ENCODE measurements at regions not wholly inside any gene's neighbourhood (a gene's known extent, or its start where the extent isn't known, plus 50 kb on each side); places are given as distances from the start of the nearest gene placed in this dataset.

- TF ChIP-seq, protein P1, sequence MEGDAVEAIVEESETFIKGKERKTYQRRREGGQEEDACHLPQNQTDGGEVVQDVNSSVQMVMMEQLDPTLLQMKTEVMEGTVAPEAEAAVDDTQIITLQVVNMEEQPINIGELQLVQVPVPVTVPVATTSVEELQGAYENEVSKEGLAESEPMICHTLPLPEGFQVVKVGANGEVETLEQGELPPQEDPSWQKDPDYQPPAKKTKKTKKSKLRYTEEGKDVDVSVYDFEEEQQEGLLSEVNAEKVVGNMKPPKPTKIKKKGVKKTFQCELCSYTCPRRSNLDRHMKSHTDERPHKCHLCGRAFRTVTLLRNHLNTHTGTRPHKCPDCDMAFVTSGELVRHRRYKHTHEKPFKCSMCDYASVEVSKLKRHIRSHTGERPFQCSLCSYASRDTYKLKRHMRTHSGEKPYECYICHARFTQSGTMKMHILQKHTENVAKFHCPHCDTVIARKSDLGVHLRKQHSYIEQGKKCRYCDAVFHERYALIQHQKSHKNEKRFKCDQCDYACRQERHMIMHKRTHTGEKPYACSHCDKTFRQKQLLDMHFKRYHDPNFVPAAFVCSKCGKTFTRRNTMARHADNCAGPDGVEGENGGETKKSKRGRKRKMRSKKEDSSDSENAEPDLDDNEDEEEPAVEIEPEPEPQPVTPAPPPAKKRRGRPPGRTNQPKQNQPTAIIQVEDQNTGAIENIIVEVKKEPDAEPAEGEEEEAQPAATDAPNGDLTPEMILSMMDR (IDR thresholded peaks at IDR 0.05): no peak
- H3K4me3 ChIP-seq: no peak overlapping the region
- no peaks in the 10 kb centered on the region for H3K9me3 ChIP-seq
- ATAC-seq: no peak
- no peaks in the 10 kb centered on the region for H3K36me3 ChIP-seq
- no peaks in the 10 kb centered on the region for H3K4me1 ChIP-seq
- no peak overlapping the region for H3K27ac ChIP-seq
- peak in 1 of 4 donors; percentile 47 for DNase-seq
- intact Hi-C loops (cut with DNase I): no loop called here
- no peaks in the 10 kb centered on the region for H3K27me3 ChIP-seq
Measured at GRCh38 chr5:68648944-68649857, 433.6 kb downstream of the PIK3R1 start.

DNA sequence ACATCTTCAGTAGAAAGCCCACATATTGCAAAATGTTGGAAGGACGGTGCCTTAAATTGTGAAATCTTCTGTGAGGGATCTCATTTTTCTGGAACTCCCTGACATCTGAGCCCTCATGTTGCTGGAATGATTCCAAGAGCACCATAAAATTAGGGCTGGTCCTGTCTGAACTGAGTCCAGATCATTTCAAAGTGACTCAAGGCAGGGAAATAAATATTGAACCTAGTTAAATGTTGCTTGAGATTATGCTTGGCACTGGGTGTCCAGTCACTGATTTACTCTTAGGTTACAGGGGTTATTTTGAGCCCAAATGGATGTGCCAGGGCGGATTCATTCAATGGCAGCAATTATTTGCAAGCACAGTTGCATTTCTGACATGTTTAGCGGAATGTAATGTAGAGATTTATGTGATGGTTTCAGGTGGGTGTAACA lies 437.0 kb downstream of the PIK3R1 start:
- Histone ChIP-seq H3K27ac (no peak overlapping the region), H3K27me3 (no peaks in the 10 kb centered on the region), H3K9me3 (no peaks in the 10 kb centered on the region), H3K36me3 (no peaks in the 10 kb centered on the region), H3K4me3 (no peak overlapping the region), H3K4me1 (no peaks in the 10 kb centered on the region)
- DNase-seq: peak in 1 of 4 donors; percentile 32
- no peak for ATAC-seq
- intact Hi-C loops (cut with DNase I): no loop called here
- TF ChIP-seq, protein P1 (IDR thresholded peaks at IDR 0.05): no peak

DNA sequence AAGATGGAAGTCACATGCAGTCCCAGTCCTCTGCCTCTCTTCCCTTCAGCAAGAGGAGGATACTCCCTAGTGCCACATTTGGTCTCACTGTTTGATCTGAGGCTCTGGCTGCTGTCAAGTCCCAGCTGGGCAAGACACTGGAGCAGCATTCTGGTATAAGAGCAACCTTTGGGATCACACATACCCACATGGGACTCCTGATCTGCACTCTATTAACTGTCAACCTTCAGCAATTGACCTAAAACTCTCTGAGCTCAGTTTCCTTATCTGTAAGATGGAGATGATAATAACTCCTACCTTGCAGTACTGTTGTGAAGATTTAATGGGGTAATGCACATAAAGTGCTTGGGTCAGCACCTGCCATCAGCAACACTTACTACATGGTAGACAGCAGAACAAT lies 437.9 kb downstream of the PIK3R1 start:
- ATAC-seq (no peak), DNase-seq (no peak)
- Histone ChIP-seq H3K4me1 (no peaks in the 10 kb centered on the region), H3K27me3 (no peaks in the 10 kb centered on the region), H3K27ac (no peak overlapping the region), H3K36me3 (no peaks in the 10 kb centered on the region), H3K9me3 (no peaks in the 10 kb centered on the region), H3K4me3 (no peak overlapping the region)
- intact Hi-C loops (cut with DNase I): no loop called here
- TF ChIP-seq, protein P1 (IDR thresholded peaks at IDR 0.05): no peak

- no peak for DNase-seq
- no peak for ATAC-seq
Measured at GRCh38 chr5:68657055-68657961, 436.5 kb upstream of the SLC30A5 start.

More at GRCh38 chr5:68657055-68657961, 436.5 kb upstream of the SLC30A5 start:
- Histone ChIP-seq H3K27me3 (no peaks in the 10 kb centered on the region), H3K27ac (no peak overlapping the region), H3K36me3 (no peaks in the 10 kb centered on the region), H3K4me1 (no peaks in the 10 kb centered on the region), H3K4me3 (no peak overlapping the region), H3K9me3 (no peaks in the 10 kb centered on the region)
- intact Hi-C loops (cut with DNase I): loop anchor here in 1 of 2 donors (5.0 kb wide), 1 partner anchor 360 kb away; no protein-coding TSS in a partner anchor
- TF ChIP-seq, protein P1 (IDR thresholded peaks at IDR 0.05): no peak
